Mesenchymal stem cell (in vitro differentiated cells and primary cell): ENCODE measurements at regions not wholly inside any gene's neighbourhood (a gene's known extent, or its start where the extent isn't known, plus 50 kb on each side); places are given as distances from the start of the nearest gene placed in this dataset.
"Not testable (repeated sequence)": the region's sequence is repeated elsewhere in the genome, so short reads cannot be mapped to it uniquely, and the experiment has no call there.

Source experiments
- DNase-seq: peaks from one replicate; pipeline ENCODE4 v3.0.0-alpha.2; 2013
- H2AFZ ChIP-seq: one replicate; pipeline ENCODE4 v1.6.1; 2013; ENCODE audit warnings: low read depth, mild to moderate bottlenecking, control low read depth, inconsistent platforms, low read length, moderate library complexity
- H2AK5ac ChIP-seq: 2 replicates; pipeline ENCODE4 v1.6.1; 2013; ENCODE audit warnings: low read length, moderate library complexity, mild to moderate bottlenecking, inconsistent platforms; ENCODE audit not compliant: severe bottlenecking
- H2BK120ac ChIP-seq: one replicate; pipeline ENCODE4 v1.6.1; 2013; ENCODE audit warnings: low read depth, mild to moderate bottlenecking, inconsistent platforms, low read length, moderate library complexity
- H2BK12ac ChIP-seq, 2 experiments: one replicate each; pipeline ENCODE4 v1.6.1; 2013; ENCODE audit warnings: inconsistent platforms in 2 of 2, low read length in 2 of 2, mild to moderate bottlenecking in 2 of 2, moderate library complexity in 2 of 2, control low read depth in 1 of 2
- H2BK15ac ChIP-seq: one replicate; pipeline ENCODE4 v1.6.1; 2013; ENCODE audit warnings: mild to moderate bottlenecking, low read depth, inconsistent platforms; ENCODE audit not compliant: poor library complexity, severe bottlenecking
- H2BK5ac ChIP-seq: 2 replicates; pipeline ENCODE4 v1.6.1; 2013; ENCODE audit warnings: low read depth, mild to moderate bottlenecking, low read length, control low read depth, inconsistent platforms; ENCODE audit not compliant: poor library complexity, severe bottlenecking
- H3K14ac ChIP-seq, 2 experiments: one replicate each; pipeline ENCODE4 v1.6.1; 2013; ENCODE audit warnings: inconsistent platforms in 2 of 2, low read length in 2 of 2, control low read depth in 1 of 2, mild to moderate bottlenecking in 1 of 2, moderate library complexity in 1 of 2
- H3K18ac ChIP-seq, 2 experiments: one replicate each; pipeline ENCODE4 v1.6.1; 2013; ENCODE audit warnings: inconsistent platforms in 2 of 2, low read length in 2 of 2, control low read depth in 1 of 2, low read depth in 1 of 2, mild to moderate bottlenecking in 1 of 2
- H3K23ac ChIP-seq, 2 experiments: one replicate each; pipeline ENCODE4 v1.6.1; 2013; ENCODE audit warnings: inconsistent platforms in 2 of 2, low read length in 2 of 2, mild to moderate bottlenecking in 2 of 2, moderate library complexity in 2 of 2, control low read depth in 1 of 2
- H3K27ac ChIP-seq: 2 replicates; pipeline ENCODE4 v1.5.1; 2013; ENCODE audit warnings: mild to moderate bottlenecking, moderate library complexity, low read length, control low read depth, inconsistent platforms; ENCODE audit not compliant: poor library complexity, severe bottlenecking
- H3K27me3 ChIP-seq, 2 experiments: 2 replicates each; pipeline versions ENCODE4 v1.6.1 to v1.7.0; 2013; ENCODE audit warnings: low read length in 2 of 2, mild to moderate bottlenecking in 2 of 2, moderate library complexity in 2 of 2, control low read depth in 1 of 2, inconsistent platforms in 1 of 2; ENCODE audit not compliant: control insufficient read depth in 1 of 2, insufficient read depth in 1 of 2
- H3K36me3 ChIP-seq, 2 experiments: 2 replicates each; pipeline versions ENCODE4 v1.6.1 to v1.7.0; 2013; ENCODE audit warnings: low read length in 2 of 2, control low read depth in 1 of 2, inconsistent platforms in 1 of 2, low read depth in 1 of 2, mild to moderate bottlenecking in 1 of 2; ENCODE audit not compliant: insufficient read depth in 2 of 2, control insufficient read depth in 1 of 2
- H3K4ac ChIP-seq, 2 experiments: one replicate each; pipeline ENCODE4 v1.6.1; 2013; ENCODE audit warnings: inconsistent platforms in 2 of 2, low read length in 2 of 2, mild to moderate bottlenecking in 2 of 2, moderate library complexity in 2 of 2, control low read depth in 1 of 2, low read depth in 1 of 2
- H3K4me1 ChIP-seq: 2 replicates; pipeline ENCODE4 v1.6.1; 2013; ENCODE audit warnings: low read depth, low read length, control low read depth; ENCODE audit not compliant: control insufficient read depth, insufficient read depth
- H3K4me2 ChIP-seq: 2 replicates; pipeline ENCODE4 v1.6.1; 2013; ENCODE audit warnings: low read length, mild to moderate bottlenecking, inconsistent platforms; ENCODE audit not compliant: poor library complexity, severe bottlenecking
- H3K4me3 ChIP-seq, 2 experiments: 2 replicates each; pipeline versions ENCODE4 v1.5.1 to v1.7.0; 2013; ENCODE audit warnings: low read length in 2 of 2, mild to moderate bottlenecking in 2 of 2, control low read depth in 1 of 2, low read depth in 1 of 2; ENCODE audit not compliant: insufficient read depth in 1 of 2
- H3K79me1 ChIP-seq: replicated peaks from 2 replicates; pipeline ENCODE4 v1.6.1; 2013; ENCODE audit warnings: mild to moderate bottlenecking, control low read depth, low read length, inconsistent platforms; ENCODE audit not compliant: poor library complexity, severe bottlenecking
- H3K9ac ChIP-seq: 2 replicates; pipeline ENCODE4 v1.7.0; 2013; ENCODE audit warnings: mild to moderate bottlenecking, low read length, moderate library complexity
- H3K9me3 ChIP-seq: 2 replicates; pipeline ENCODE4 v1.7.0; 2013; ENCODE audit warnings: mild to moderate bottlenecking, low read length; ENCODE audit not compliant: control insufficient read depth
- H4K8ac ChIP-seq: one replicate; pipeline ENCODE4 v1.6.1; 2013; ENCODE audit warnings: inconsistent platforms, mild to moderate bottlenecking, low read length, moderate library complexity
- H4K91ac ChIP-seq: one replicate; pipeline ENCODE4 v1.6.1; 2013; ENCODE audit warnings: mild to moderate bottlenecking, low read length, inconsistent platforms
- WGBS: methylation state at CpG from one replicate; pipeline ENCODE4 v1.1.7; 2013; ENCODE audit warnings: mixed read lengths; 5-methylcytosine and 5-hydroxymethylcytosine counted together

DNA sequence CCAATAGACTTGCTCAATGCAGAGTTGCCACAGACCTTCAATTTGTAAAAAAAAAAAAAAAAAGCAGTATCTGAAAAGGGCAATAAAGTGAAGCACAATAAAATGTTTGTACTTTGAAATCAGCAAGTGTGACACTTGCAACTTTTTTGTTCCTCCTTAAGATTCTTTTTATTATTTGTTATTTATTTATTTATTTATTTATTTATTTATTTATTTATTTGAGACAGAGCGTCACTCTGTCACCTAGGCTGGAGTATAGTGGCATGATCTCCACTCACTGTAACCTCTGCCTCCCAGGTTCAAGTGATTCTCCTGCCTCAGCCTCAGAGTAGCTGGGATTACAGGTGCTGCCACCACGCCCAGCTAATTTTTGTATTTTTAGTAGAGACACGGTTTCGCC, 416.5 kb upstream of the RORB start:
- H2AFZ ChIP-seq, H3K79me1 ChIP-seq, H3K18ac ChIP-seq, H3K27ac ChIP-seq, H2BK5ac ChIP-seq, H3K36me3 ChIP-seq, H4K8ac ChIP-seq, H3K4ac ChIP-seq, H3K4me3 ChIP-seq, H3K27me3 ChIP-seq, H3K4me2 ChIP-seq, H3K23ac ChIP-seq, H2BK12ac ChIP-seq, H3K14ac ChIP-seq, H2AK5ac ChIP-seq, H3K9me3 ChIP-seq, H3K9ac ChIP-seq, H2BK120ac ChIP-seq, H2BK15ac ChIP-seq, DNase-seq, H4K91ac ChIP-seq, H3K4me1 ChIP-seq: not testable (repeated sequence)
- WGBS, result 80% methylated on average over 4 of the region's 4 CpGs

- Histone ChIP-seq H3K4ac (no peak overlapping the region), H2BK5ac (no peak overlapping the region), H3K4me1 (no peaks in the 10 kb centered on the region), H3K4me3 (no peak overlapping the region), H3K14ac (no peak overlapping the region), H3K36me3 (no peaks in the 10 kb centered on the region), H4K91ac (no peak overlapping the region), H2AFZ (no peak overlapping the region), H2BK12ac (no peak overlapping the region), H2BK120ac (no peak overlapping the region), H2AK5ac (no peak overlapping the region), H3K79me1 (no peaks in the 10 kb centered on the region), H3K18ac (no peak overlapping the region), H3K4me2 (no peak overlapping the region), H3K9ac (no peak overlapping the region), H3K9me3 (no peaks in the 10 kb centered on the region), H3K27me3 (no peaks in the 10 kb centered on the region), H4K8ac (no peak overlapping the region), H3K23ac (no peak overlapping the region), H2BK15ac (no peak overlapping the region), H3K27ac (no peak overlapping the region)
- DNase-seq, result no peak
- WGBS, result no CpG with 5 or more reads among the region's 2 CpGs
Measured at GRCh38 chr9:74083681-74084433, 413.3 kb upstream of the RORB start.

GRCh38 chr9:74085384-74086037, 411.6 kb upstream of the RORB start:
- H3K27me3 ChIP-seq, H2BK12ac ChIP-seq, H3K4ac ChIP-seq, H4K91ac ChIP-seq, H2AK5ac ChIP-seq, H3K27ac ChIP-seq, H4K8ac ChIP-seq, H2BK120ac ChIP-seq, DNase-seq, H3K9me3 ChIP-seq, H3K36me3 ChIP-seq, H3K4me2 ChIP-seq, H2BK15ac ChIP-seq, H3K4me3 ChIP-seq, H3K9ac ChIP-seq, H3K14ac ChIP-seq, H2AFZ ChIP-seq, H3K18ac ChIP-seq, H3K4me1 ChIP-seq, H2BK5ac ChIP-seq, H3K79me1 ChIP-seq, H3K23ac ChIP-seq: not testable (repeated sequence)
- 16% methylated on average over 8 of the region's 8 CpGs for WGBS

GRCh38 chr9:74090921-74091320, 406.2 kb upstream of the RORB start:
- not testable (repeated sequence) for H3K9me3 ChIP-seq

More at GRCh38 chr9:74090921-74091320, 406.2 kb upstream of the RORB start:
- not testable (repeated sequence) for H2BK120ac ChIP-seq, H2BK12ac ChIP-seq, H3K79me1 ChIP-seq, H2AK5ac ChIP-seq, H3K4me3 ChIP-seq, H3K23ac ChIP-seq, H3K4me1 ChIP-seq, H2AFZ ChIP-seq, H3K36me3 ChIP-seq, H3K14ac ChIP-seq, H3K18ac ChIP-seq, H3K4ac ChIP-seq, H4K91ac ChIP-seq, H2BK15ac ChIP-seq, H2BK5ac ChIP-seq, DNase-seq, H3K9ac ChIP-seq, H3K27ac ChIP-seq, H3K4me2 ChIP-seq, H3K27me3 ChIP-seq, H4K8ac ChIP-seq
- WGBS, result 49% methylated on average over 3 of the region's 3 CpGs
